RKO (cell line): ENCODE measurements at regions not wholly inside any gene's neighbourhood (a gene's known extent, or its start where the extent isn't known, plus 50 kb on each side); places are given as distances from the start of the nearest gene placed in this dataset.

Experiments used
- DNase-seq: peaks from one replicate; pipeline ENCODE4 v3.0.0-alpha.2; 2016; ENCODE audit warnings: low spot score

DNA sequence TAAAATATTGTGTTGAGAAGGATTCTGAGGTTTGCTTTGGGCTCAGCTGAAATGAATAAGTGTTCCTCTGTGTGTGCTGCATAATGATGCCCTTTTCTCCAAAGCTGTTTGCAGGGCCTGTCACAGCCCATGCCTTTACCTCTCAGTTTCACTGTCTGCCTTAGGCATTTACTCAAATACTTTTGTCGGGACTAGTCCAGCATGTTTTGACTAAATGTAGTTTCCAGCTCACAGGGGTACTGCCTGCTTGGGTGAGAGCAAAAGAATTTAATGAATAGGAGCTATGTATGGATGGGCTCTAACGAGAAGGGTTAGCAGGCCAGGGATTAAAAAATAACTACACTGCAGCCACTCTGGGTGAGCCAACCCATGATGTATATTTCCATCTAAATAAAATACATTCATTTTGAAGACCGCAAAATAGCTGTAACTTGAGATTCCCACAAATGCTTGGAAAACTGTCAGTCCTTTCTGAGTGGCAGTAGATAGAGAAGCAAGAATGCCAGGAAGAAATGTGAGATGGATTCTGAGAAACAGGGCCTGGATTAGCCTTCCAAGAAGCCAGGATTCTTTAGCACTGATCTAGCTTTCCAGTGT, 549.2 kb upstream of the TBL1XR1 start:
- no peak for DNase-seq

- DNase-seq = no peak
These were observed 552.6 kb upstream of the TBL1XR1 start for GRCh38 chr3:177749836-177750235.

- DNase-seq = no peak
These were observed 553.2 kb upstream of the TBL1XR1 start for GRCh38 chr3:177750436-177750835.

DNA sequence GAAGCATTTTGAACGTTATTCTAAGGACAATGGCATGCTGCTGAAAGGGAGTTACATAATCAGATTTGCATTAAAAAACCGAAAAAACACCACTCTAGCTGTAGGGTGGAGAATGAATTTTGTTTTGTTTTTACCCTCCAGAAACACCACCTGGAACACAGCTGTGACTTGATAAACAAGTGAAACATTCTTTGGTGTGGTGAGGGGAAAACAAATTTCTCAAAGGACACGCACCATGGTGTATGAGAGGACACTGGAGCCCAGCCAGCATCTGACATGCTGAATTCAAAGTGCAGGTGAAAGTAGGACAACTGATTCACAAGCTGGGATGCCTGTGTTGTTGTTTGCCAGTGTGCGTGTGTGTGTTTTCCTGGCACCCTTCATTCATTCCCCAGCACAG, 554.5 kb upstream of the TBL1XR1 start:
- DNase-seq = no peak

- no peak for DNase-seq
These were observed 555.5 kb upstream of the TBL1XR1 start for GRCh38 chr3:177752831-177753230.

GRCh38 chr3:177753451-177754155, 556.3 kb upstream of the TBL1XR1 start:
- DNase-seq = no peak

GRCh38 chr3:177754508-177754921, 557.2 kb upstream of the TBL1XR1 start:
- no peak for DNase-seq

DNA sequence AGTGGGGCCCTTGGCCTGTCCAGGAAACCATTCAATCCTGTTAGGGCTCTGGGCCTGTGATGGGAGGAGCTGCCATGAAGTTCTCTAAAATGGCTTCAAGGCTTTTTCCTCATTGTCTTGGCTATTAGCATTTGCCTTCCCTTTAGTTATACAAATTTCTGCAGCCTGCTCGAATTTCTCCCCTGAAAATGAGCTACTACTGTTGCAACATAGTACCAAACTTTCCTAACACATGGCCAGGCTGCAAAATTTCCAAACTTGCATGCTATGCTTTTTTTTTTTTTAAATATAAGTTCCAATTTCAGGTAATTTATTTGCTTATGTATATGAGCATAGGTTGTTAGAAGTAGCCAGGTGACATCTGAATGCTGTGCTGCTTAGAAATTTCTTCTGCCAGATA, 560.8 kb upstream of the TBL1XR1 start:
- DNase-seq = no peak

DNA sequence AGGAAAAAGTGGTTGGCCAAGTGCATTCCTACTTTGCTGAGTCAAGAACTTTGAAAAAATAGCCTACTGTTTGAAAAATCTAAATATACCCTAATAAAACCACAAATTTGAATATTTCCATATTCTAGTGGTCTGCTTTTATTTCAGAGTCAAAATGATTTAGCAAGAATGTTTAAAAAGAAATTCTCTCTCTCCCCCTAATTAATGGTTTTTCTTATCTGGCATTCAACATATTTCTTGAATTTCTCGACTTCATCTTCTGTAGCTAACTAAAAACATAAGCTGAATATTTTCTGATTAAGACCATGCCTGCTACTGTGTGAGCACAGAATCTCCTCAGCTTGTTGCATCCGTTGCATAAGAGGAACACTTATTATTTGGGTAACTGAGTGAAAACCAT, 563.5 kb upstream of the TBL1XR1 start:
- DNase-seq = no peak

- DNase-seq = no peak
These were observed 567.2 kb upstream of the TBL1XR1 start for GRCh38 chr3:177764377-177764912.

GRCh38 chr3:177764933-177765332, 567.7 kb upstream of the TBL1XR1 start:
- DNase-seq = no peak

DNA sequence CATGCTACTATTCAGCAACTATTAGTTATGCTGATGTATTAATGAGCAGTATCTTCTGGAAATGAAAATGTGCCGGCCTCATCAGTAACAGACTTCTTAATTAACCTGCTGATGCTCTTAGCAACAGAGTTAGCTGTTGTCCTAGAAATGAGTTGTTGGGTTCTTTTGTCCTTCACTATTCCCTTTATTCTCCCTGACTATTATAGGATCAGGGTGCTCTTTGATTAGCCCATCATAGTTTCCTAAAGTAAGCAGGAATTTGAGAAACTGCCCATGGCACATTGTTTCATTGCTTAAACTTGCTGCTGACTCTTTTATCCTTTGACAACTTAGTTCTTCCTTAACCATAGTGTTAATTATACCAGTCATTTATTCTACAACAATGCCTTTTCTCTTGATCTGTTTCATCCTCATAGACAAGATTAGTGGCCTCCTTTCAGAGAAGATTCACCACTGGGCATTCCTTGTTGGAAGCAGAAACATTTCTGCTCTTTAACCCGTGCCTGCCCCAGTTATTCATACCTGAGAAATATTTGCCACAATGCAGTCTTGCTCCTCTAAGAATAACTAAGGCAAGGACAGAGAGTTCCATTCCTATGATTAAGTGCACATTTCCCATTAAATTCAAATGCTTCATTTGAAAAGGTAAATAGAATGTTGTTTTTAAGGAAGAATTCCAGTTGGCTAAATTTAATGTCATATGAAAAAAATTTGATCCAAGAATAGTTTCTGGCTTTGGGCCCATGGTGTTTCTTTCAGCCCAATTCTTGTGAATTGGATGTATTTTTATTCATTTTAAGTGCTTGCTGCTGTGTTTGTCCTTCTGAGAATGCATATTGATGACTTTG, 573.3 kb upstream of the TBL1XR1 start:
- DNase-seq = no peak

GRCh38 chr3:177771780-177772179, 574.5 kb upstream of the TBL1XR1 start:
- no peak for DNase-seq

GRCh38 chr3:177772908-177773557, 575.8 kb upstream of the TBL1XR1 start:
- no peak for DNase-seq

DNA sequence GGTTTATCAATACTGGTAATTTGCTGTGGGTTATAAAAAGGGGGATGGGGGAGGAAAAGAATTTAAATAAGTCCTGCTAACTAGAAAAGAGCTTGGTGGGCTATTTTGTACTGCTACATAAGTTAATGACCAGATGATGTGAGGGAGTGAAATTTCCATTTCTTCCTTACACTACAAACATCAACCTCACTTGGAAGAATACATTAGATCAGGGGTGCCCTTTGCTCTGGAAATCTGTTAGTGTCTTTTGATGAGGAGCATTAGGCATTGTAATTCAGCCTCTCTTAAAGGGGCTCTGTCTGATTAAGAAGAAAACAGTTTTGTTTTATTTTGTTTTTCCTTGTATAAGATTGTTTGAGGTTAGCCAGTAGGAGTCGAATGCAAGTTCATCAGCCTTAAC, 576.4 kb upstream of the TBL1XR1 start:
- DNase-seq = no peak

GRCh38 chr3:177776661-177777101, 579.4 kb upstream of the TBL1XR1 start:
- no peak for DNase-seq

GRCh38 chr3:177777699-177778098, 580.4 kb upstream of the TBL1XR1 start:
- DNase-seq = peak; percentile 70

DNA sequence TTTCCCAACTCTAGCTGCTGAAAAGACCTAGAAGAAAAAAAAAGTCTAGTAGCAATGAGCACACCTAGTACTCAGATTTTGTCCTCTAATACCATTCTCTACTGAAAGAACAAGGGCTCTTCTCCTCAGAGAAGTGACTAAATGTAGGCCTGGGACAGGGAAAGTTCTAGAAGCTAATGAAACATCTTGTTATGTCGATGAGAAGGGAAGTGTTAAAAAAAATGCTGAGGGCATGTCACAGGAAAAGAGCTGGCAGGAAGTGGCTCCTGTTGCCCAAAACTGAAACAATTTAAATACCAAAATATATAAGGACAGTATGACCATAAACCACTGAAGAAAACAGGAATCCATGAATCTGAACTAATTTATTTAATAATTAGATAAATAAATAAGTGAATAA, 581.4 kb upstream of the TBL1XR1 start:
- DNase-seq = no peak

- DNase-seq = no peak
These were observed 584.4 kb upstream of the TBL1XR1 start for GRCh38 chr3:177781686-177782161.

GRCh38 chr3:177783338-177783737, 586.1 kb upstream of the TBL1XR1 start:
- DNase-seq = no peak

- DNase-seq = no peak
These were observed 586.5 kb upstream of the TBL1XR1 start for GRCh38 chr3:177783767-177784166.
